Astrocyte of the cerebellum (primary cell): ENCODE measurements at regions not wholly inside any gene's neighbourhood (a gene's known extent, or its start where the extent isn't known, plus 50 kb on each side); places are given as distances from the start of the nearest gene placed in this dataset.

ENCODE experiments used
- DNase-seq: peaks from one replicate; pipeline ENCODE4 v3.0.0-alpha.2; 2011; ENCODE audit warnings: low read depth
- H3K4me3 ChIP-seq: 2 replicates; pipeline ENCODE4 v1.5.1; 2011; ENCODE audit warnings: mild to moderate bottlenecking, low read depth, low read length, moderate library complexity
- CTCF ChIP-seq: IDR thresholded peaks from 2 replicates; pipeline ENCODE4 v1.5.1; 2012; ENCODE audit warnings: low read length, low read depth, moderate library complexity, mild to moderate bottlenecking; ENCODE audit errors: missing control alignments
- in situ Hi-C: cut with HindIII; loops from 2 replicates; pipeline ENCODE4 v1.10.0; 2017; ENCODE audit warnings: low sequenced_read_pairs

DNA sequence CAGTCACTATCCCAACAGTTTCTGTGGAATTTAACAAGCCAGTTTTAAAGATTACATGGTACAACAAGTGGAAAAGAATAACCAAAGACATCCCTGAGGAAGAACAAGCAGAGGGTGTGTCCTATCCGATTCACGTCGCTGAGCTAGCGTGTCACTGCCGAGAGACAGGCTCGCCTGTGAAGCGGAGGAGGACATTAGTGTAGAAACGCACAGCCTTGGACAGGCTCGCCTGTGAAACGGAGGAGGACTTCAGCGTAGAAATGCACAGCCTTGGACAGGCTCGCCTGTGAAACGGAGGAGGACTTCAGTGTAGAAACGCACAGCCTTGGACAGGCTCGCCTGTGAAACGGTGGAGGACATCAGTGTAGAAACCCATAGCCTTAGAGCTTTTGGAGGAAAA lies 52.7 kb upstream of the INPP5A start:
- in situ Hi-C loops, result no loop called here
- DNase-seq, result no peak
- no peak overlapping the region for H3K4me3 ChIP-seq
- TF ChIP-seq CTCF, result no peak

DNA sequence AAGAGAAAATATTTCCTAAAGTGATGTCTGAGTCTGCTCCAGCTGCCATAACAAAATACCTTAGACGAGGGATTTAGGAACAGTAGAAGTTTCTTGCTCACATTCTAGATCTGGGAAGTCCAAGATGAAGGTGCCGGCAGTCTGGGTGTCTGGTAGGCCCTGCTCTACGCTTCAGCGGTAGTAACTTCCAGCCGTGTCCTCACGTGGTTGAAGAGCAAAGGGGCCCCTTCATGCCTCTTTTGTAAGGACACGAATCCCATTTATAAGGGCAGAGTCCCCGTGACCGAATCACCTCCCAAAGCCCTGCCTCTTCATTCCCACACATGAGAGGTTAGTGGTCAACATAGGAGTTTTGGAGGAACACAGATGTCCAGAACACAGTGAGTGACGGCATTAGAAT lies 52.2 kb upstream of the INPP5A start:
- in situ Hi-C loops, result no loop called here
- no peak for DNase-seq
- no peak for TF ChIP-seq CTCF

GRCh38 chr10:132486539-132487121 lies 51.0 kb upstream of the INPP5A start:
- in situ Hi-C loops, result no loop called here
- H3K4me3 ChIP-seq, result no peak overlapping the region
- no peak for DNase-seq
- no peak for TF ChIP-seq CTCF

More for the DNA sequence above, 52.2 kb upstream of the INPP5A start:
- no peak overlapping the region for H3K4me3 ChIP-seq

GRCh38 chr10:132487241-132488135 lies 50.1 kb upstream of the INPP5A start:
- no peak for TF ChIP-seq CTCF
- in situ Hi-C loops, result no loop called here

More at GRCh38 chr10:132487241-132488135, 50.1 kb upstream of the INPP5A start:
- no peak for DNase-seq
- H3K4me3 ChIP-seq, result no peak overlapping the region
